ENCODE measurements at regions not wholly inside any gene's neighbourhood (a gene's known extent, or its start where the extent isn't known, plus 50 kb on each side); places are given as distances from the start of the nearest gene placed in this dataset.

GRCh38 chr14:96637521-96637920 lies 135.3 kb downstream of the PAPOLA start:
- DNase-seq (ENCODE audit: low read depth in 4 of 4, low spot score in 1 of 4): no peak

- DNase-seq (ENCODE audit: low read depth in 4 of 4, low spot score in 1 of 4): no peak
Observed at GRCh38 chr14:96638041-96638855, 136.1 kb downstream of the PAPOLA start.

GRCh38 chr14:96639550-96639949 lies 137.4 kb downstream of the PAPOLA start:
- DNase-seq (ENCODE audit: low read depth in 4 of 4, low spot score in 1 of 4): no peak

GRCh38 chr14:96648506-96649326 lies 146.5 kb downstream of the PAPOLA start:
- no peak for DNase-seq (ENCODE audit: low read depth in 4 of 4, low spot score in 1 of 4)

- DNase-seq (ENCODE audit: low read depth in 4 of 4, low spot score in 1 of 4): no peak
Observed at GRCh38 chr14:96649327-96649601, 147.1 kb downstream of the PAPOLA start.

GRCh38 chr14:96653597-96653996 lies 143.6 kb upstream of the VRK1 start:
- DNase-seq (ENCODE audit: low read depth in 4 of 4, low spot score in 1 of 4): no peak

- DNase-seq (ENCODE audit: low read depth in 4 of 4, low spot score in 1 of 4): no peak
Observed at GRCh38 chr14:96658611-96659010, 138.6 kb upstream of the VRK1 start.

GRCh38 chr14:96660123-96660522 lies 137.1 kb upstream of the VRK1 start:
- DNase-seq (ENCODE audit: low read depth in 4 of 4, low spot score in 1 of 4): no peak

GRCh38 chr14:96660667-96661066 lies 136.5 kb upstream of the VRK1 start:
- DNase-seq (ENCODE audit: low read depth in 4 of 4, low spot score in 1 of 4): no peak

- DNase-seq (ENCODE audit: low read depth in 4 of 4, low spot score in 1 of 4): no peak
Observed at GRCh38 chr14:96661244-96661969, 135.8 kb upstream of the VRK1 start.

- DNase-seq (ENCODE audit: low read depth in 4 of 4, low spot score in 1 of 4): no peak
Observed at GRCh38 chr14:96662116-96662970, 134.8 kb upstream of the VRK1 start.

GRCh38 chr14:96663076-96663475 lies 134.1 kb upstream of the VRK1 start:
- no peak for DNase-seq (ENCODE audit: low read depth in 4 of 4, low spot score in 1 of 4)

- no peak for DNase-seq (ENCODE audit: low read depth in 4 of 4, low spot score in 1 of 4)
Observed at GRCh38 chr14:96663491-96664067, 133.6 kb upstream of the VRK1 start.

- no peak for DNase-seq (ENCODE audit: low read depth in 4 of 4, low spot score in 1 of 4)
Observed at GRCh38 chr14:96666088-96666487, 131.1 kb upstream of the VRK1 start.

GRCh38 chr14:96670391-96670790 lies 126.8 kb upstream of the VRK1 start:
- DNase-seq (ENCODE audit: low read depth in 4 of 4, low spot score in 1 of 4): no peak

- no peak for DNase-seq (ENCODE audit: low read depth in 4 of 4, low spot score in 1 of 4)
Observed at GRCh38 chr14:96671218-96671617, 126.0 kb upstream of the VRK1 start.

- no peak for DNase-seq (ENCODE audit: low read depth in 4 of 4, low spot score in 1 of 4)
Observed at GRCh38 chr14:96673706-96674105, 123.5 kb upstream of the VRK1 start.

GRCh38 chr14:96674121-96674520 lies 123.1 kb upstream of the VRK1 start:
- no peak for DNase-seq (ENCODE audit: low read depth in 4 of 4, low spot score in 1 of 4)

GRCh38 chr14:96676166-96676565 lies 121.0 kb upstream of the VRK1 start:
- no peak for DNase-seq (ENCODE audit: low read depth in 4 of 4, low spot score in 1 of 4)

GRCh38 chr14:96681829-96682228 lies 115.4 kb upstream of the VRK1 start:
- DNase-seq (ENCODE audit: low read depth in 4 of 4, low spot score in 1 of 4): no peak

GRCh38 chr14:96682401-96682800 lies 114.8 kb upstream of the VRK1 start:
- no peak for DNase-seq (ENCODE audit: low read depth in 4 of 4, low spot score in 1 of 4)

Measured in stimulated activated CD4-positive, alpha-beta T cell treated with anti-CD3 and anti-CD28 coated beads, Interleukin-1b, Interleukin-23, amount 100 ng/mL, for 24 hours (primary cell).